ENCODE measurements at regions not wholly inside any gene's neighbourhood (a gene's known extent, or its start where the extent isn't known, plus 50 kb on each side); places are given as distances from the start of the nearest gene placed in this dataset.

DNA sequence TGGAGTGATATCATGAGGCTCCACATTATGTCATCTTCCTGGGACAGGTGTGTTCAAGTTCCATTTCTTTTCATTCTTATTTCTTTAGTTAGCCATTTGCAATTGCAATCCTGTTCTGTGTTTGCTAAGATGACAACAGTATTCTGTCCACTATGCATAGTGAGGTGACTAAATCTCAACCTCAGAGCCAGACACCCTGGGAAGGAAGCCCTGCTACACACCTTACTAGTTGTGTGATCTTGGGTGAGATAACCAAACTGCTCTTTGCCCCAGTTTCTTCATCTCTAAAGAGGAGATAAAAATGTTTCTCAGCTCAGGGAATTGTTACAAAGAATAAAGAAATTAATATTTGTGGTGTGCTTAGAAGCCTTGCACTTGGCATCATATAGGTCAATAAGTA is 215.1 kb upstream of the RPS23 start:
- no peaks in the 10 kb centered on the region for H3K27me3 ChIP-seq (ENCODE audit: insufficient read depth, poor library complexity, severe bottlenecking)
- TF ChIP-seq POLR2AphosphoS5 (IDR thresholded peaks at IDR 0.05; ENCODE audit: low read depth) (no peak), SPI1 (IDR thresholded peaks at IDR 0.05; ENCODE audit: borderline replicate concordance, low read depth) (no peak), GABPA (IDR thresholded peaks at IDR 0.05; ENCODE audit: low read depth) (no peak)
- TF ChIP-seq, protein P1, sequence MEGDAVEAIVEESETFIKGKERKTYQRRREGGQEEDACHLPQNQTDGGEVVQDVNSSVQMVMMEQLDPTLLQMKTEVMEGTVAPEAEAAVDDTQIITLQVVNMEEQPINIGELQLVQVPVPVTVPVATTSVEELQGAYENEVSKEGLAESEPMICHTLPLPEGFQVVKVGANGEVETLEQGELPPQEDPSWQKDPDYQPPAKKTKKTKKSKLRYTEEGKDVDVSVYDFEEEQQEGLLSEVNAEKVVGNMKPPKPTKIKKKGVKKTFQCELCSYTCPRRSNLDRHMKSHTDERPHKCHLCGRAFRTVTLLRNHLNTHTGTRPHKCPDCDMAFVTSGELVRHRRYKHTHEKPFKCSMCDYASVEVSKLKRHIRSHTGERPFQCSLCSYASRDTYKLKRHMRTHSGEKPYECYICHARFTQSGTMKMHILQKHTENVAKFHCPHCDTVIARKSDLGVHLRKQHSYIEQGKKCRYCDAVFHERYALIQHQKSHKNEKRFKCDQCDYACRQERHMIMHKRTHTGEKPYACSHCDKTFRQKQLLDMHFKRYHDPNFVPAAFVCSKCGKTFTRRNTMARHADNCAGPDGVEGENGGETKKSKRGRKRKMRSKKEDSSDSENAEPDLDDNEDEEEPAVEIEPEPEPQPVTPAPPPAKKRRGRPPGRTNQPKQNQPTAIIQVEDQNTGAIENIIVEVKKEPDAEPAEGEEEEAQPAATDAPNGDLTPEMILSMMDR (IDR thresholded peaks at IDR 0.05; ENCODE audit: insufficient read depth, low read length), result no peak
- TF ChIP-seq, protein P2, sequence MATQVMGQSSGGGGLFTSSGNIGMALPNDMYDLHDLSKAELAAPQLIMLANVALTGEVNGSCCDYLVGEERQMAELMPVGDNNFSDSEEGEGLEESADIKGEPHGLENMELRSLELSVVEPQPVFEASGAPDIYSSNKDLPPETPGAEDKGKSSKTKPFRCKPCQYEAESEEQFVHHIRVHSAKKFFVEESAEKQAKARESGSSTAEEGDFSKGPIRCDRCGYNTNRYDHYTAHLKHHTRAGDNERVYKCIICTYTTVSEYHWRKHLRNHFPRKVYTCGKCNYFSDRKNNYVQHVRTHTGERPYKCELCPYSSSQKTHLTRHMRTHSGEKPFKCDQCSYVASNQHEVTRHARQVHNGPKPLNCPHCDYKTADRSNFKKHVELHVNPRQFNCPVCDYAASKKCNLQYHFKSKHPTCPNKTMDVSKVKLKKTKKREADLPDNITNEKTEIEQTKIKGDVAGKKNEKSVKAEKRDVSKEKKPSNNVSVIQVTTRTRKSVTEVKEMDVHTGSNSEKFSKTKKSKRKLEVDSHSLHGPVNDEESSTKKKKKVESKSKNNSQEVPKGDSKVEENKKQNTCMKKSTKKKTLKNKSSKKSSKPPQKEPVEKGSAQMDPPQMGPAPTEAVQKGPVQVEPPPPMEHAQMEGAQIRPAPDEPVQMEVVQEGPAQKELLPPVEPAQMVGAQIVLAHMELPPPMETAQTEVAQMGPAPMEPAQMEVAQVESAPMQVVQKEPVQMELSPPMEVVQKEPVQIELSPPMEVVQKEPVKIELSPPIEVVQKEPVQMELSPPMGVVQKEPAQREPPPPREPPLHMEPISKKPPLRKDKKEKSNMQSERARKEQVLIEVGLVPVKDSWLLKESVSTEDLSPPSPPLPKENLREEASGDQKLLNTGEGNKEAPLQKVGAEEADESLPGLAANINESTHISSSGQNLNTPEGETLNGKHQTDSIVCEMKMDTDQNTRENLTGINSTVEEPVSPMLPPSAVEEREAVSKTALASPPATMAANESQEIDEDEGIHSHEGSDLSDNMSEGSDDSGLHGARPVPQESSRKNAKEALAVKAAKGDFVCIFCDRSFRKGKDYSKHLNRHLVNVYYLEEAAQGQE (IDR thresholded peaks at IDR 0.05; ENCODE audit: insufficient replicate concordance, low read depth), result no peak
- no peak overlapping the region for H3K4me3 ChIP-seq (replicated peaks; ENCODE audit: insufficient read depth, low read length)
- DNase-seq (ENCODE audit: low read depth in 1 of 2, low spot score in 1 of 2), result no peak
- no peak overlapping the region for H3K27ac ChIP-seq (replicated peaks)

DNA sequence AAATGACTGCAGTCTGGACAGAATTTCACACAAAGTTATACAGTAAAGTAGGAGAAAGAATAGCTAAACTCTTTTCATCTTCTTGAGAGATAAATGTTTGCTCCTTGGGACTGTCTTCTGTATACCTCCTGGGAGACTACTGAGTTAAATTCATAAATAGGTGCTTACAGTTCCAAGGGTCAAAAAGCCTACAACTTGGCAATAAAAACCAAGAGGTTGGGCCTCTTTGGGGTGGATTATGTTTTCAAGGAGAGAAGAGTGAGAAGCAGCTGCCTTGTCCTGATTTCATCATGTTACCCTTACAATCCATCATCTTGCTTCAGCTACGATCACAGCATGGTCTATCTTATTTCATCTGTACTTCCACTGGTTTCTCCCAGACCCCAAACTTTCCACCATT is 213.2 kb upstream of the RPS23 start:
- TF ChIP-seq GABPA (IDR thresholded peaks at IDR 0.05; ENCODE audit: low read depth) (no peak), POLR2AphosphoS5 (IDR thresholded peaks at IDR 0.05; ENCODE audit: low read depth) (no peak), SPI1 (IDR thresholded peaks at IDR 0.05; ENCODE audit: borderline replicate concordance, low read depth) (no peak)
- TF ChIP-seq, protein P2 (IDR thresholded peaks at IDR 0.05; ENCODE audit: insufficient replicate concordance, low read depth), result no peak
- TF ChIP-seq, protein P1 (IDR thresholded peaks at IDR 0.05; ENCODE audit: insufficient read depth, low read length), result no peak
- Histone ChIP-seq H3K27ac (replicated peaks) (no peak overlapping the region), H3K4me3 (replicated peaks; ENCODE audit: insufficient read depth, low read length) (no peak overlapping the region), H3K27me3 (ENCODE audit: insufficient read depth, poor library complexity, severe bottlenecking) (no peaks in the 10 kb centered on the region)
- DNase-seq (ENCODE audit: low read depth in 1 of 2, low spot score in 1 of 2), result no peak

DNA sequence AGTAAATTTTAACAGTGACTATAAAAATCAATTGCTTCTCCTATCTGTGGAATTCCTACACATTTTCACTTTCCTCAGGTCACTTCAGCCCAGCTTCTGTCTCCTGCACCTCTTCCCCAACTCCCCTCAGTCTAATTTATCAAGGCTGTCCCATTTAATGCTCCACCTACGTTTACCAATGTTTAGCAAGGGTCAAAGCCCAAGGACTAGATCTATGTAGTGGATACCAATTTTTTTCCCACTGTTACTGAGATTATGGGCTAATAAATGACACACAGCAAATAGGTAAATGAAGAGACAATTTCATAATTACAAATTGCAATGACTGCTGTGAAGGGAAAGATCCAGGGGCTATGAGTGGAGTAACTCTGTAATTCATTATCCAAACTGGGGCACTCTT is 211.5 kb upstream of the RPS23 start:
- TF ChIP-seq, protein P2 (IDR thresholded peaks at IDR 0.05; ENCODE audit: insufficient replicate concordance, low read depth), result no peak
- TF ChIP-seq SPI1 (IDR thresholded peaks at IDR 0.05; ENCODE audit: borderline replicate concordance, low read depth) (no peak), POLR2AphosphoS5 (IDR thresholded peaks at IDR 0.05; ENCODE audit: low read depth) (no peak), GABPA (IDR thresholded peaks at IDR 0.05; ENCODE audit: low read depth) (no peak)
- TF ChIP-seq, protein P1 (IDR thresholded peaks at IDR 0.05; ENCODE audit: insufficient read depth, low read length), result no peak
- no peak for DNase-seq (ENCODE audit: low read depth in 1 of 2, low spot score in 1 of 2)
- Histone ChIP-seq H3K27me3 (ENCODE audit: insufficient read depth, poor library complexity, severe bottlenecking) (no peaks in the 10 kb centered on the region), H3K27ac (replicated peaks) (no peak overlapping the region), H3K4me3 (replicated peaks; ENCODE audit: insufficient read depth, low read length) (no peak overlapping the region)

All from HL-60 (cell line).